C4-2B (cell line): ENCODE measurements at regions not wholly inside any gene's neighbourhood (a gene's known extent, or its start where the extent isn't known, plus 50 kb on each side); places are given as distances from the start of the nearest gene placed in this dataset.

Experiments used
- CTCF ChIP-seq: fragments of 450-650 bp; conservative IDR thresholded peaks from 2 replicates; pipeline ENCODE4 v1.5.1; 2017; ENCODE audit warnings: mild to moderate bottlenecking
- ZFX ChIP-seq: fragments of 450-650 bp; IDR thresholded peaks from 2 replicates; pipeline ENCODE4 v1.6.1; 2017

DNA sequence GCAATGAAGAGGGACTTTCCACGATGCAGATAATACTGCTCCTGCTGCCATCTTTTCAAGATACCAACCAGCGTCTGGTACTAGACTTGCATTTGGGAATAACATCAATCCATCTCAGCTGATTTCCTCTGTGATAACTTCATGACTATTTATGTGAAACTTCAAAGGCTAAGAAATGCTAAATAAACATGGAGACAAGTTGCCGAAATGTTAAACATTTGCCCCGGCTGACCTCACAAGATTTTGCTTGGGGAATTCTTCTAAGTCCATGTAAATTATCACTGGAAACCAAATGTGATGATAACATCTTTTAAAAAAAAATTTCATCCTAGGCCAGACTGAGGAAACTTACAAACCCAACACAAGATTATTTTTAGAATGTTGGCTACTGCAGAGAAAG is 185.8 kb upstream of the PRICKLE2 start:
- TF ChIP-seq CTCF (no peak), ZFX (no peak)
